ENCODE measurements at regions not wholly inside any gene's neighbourhood (a gene's known extent, or its start where the extent isn't known, plus 50 kb on each side); places are given as distances from the start of the nearest gene placed in this dataset.

GRCh38 chr15:38176691-38177090 lies 75.9 kb upstream of the SPRED1 start:
- no peak for DNase-seq (ENCODE audit: low spot score)

- no peak for DNase-seq (ENCODE audit: low spot score)
These were observed 69.7 kb upstream of the SPRED1 start for GRCh38 chr15:38182900-38183299.

- DNase-seq (ENCODE audit: low spot score), result no peak
These were observed 66.1 kb upstream of the SPRED1 start for GRCh38 chr15:38186507-38186906.

- DNase-seq (ENCODE audit: low spot score), result no peak
These were observed 64.9 kb upstream of the SPRED1 start for GRCh38 chr15:38187630-38188313.

GRCh38 chr15:38189671-38190295 lies 62.9 kb upstream of the SPRED1 start:
- DNase-seq (ENCODE audit: low spot score), result no peak

GRCh38 chr15:38190501-38190900 lies 62.1 kb upstream of the SPRED1 start:
- no peak for DNase-seq (ENCODE audit: low spot score)

GRCh38 chr15:38192496-38192895 lies 60.1 kb upstream of the SPRED1 start:
- no peak for DNase-seq (ENCODE audit: low spot score)

- DNase-seq (ENCODE audit: low spot score), result no peak
These were observed 59.1 kb upstream of the SPRED1 start for GRCh38 chr15:38193496-38193895.

- no peak for DNase-seq (ENCODE audit: low spot score)
These were observed 57.3 kb upstream of the SPRED1 start for GRCh38 chr15:38195191-38195901.

GRCh38 chr15:38196076-38196475 lies 56.6 kb upstream of the SPRED1 start:
- no peak for DNase-seq (ENCODE audit: low spot score)

GRCh38 chr15:38197553-38197952 lies 55.1 kb upstream of the SPRED1 start:
- DNase-seq (ENCODE audit: low spot score), result no peak

GRCh38 chr15:38201714-38202113 lies 50.9 kb upstream of the SPRED1 start:
- DNase-seq (ENCODE audit: low spot score), result no peak

- DNase-seq (ENCODE audit: low spot score), result no peak
These were observed 50.3 kb upstream of the SPRED1 start for GRCh38 chr15:38202361-38202760.

All from activated CD4-positive, alpha-beta T cell treated with anti-CD3 and anti-CD28 coated beads, Interleukin-2, Interleukin-4, amounts not matched to agents 100 ng/mL and 50 ng/mL, durations not matched to agents 16 hours and 8 hours (primary cell).